Frontal cortex (tissue), 3 donors: ENCODE measurements at regions not wholly inside any gene's neighbourhood (a gene's known extent, or its start where the extent isn't known, plus 50 kb on each side); places are given as distances from the start of the nearest gene placed in this dataset.

Experiments
- DNase-seq, 2 donors: peaks; one replicate each; pipeline ENCODE4 v3.0.0; 2012; ENCODE audit warnings: low spot score in 2 of 2
- FAIRE-seq: peaks from 2 replicates; lab custom pipeline; 2012; peaks lifted over from hg19 to GRCh38; lab: Jason Lieb, UNC
- donor health status: control.
- donor health status: control.
- donor health status: control.

GRCh38 chr1:50358962-50359361 is 64.3 kb downstream of the DMRTA2 start:
- no peak for FAIRE-seq
- no peak for DNase-seq

- FAIRE-seq (no peak), DNase-seq (no peak)
Measured at GRCh38 chr1:50357186-50357585, 66.1 kb downstream of the DMRTA2 start.

GRCh38 chr1:50354813-50355212 is 68.4 kb downstream of the DMRTA2 start:
- DNase-seq (no peak), FAIRE-seq (no peak)

- no peak for FAIRE-seq
- DNase-seq = no peak
Measured at GRCh38 chr1:50352428-50352827, 70.8 kb downstream of the DMRTA2 start.

GRCh38 chr1:50350868-50351267 is 72.4 kb downstream of the DMRTA2 start:
- no peak for FAIRE-seq

GRCh38 chr1:50350421-50350820 is 72.8 kb downstream of the DMRTA2 start:
- no peak for DNase-seq
- FAIRE-seq = no peak

More at GRCh38 chr1:50350868-50351267, 72.4 kb downstream of the DMRTA2 start:
- DNase-seq = no peak

- FAIRE-seq (no peak), DNase-seq (no peak)
Measured at GRCh38 chr1:50349242-50349565, 74.0 kb downstream of the DMRTA2 start.

- DNase-seq (peak in 1 of 2 donors; percentile 68), FAIRE-seq (no peak)
Measured at GRCh38 chr1:50348449-50349241, 74.6 kb downstream of the DMRTA2 start.

GRCh38 chr1:50347933-50348332 is 75.3 kb downstream of the DMRTA2 start:
- no peak for DNase-seq
- no peak for FAIRE-seq

GRCh38 chr1:50346621-50347020 is 76.6 kb downstream of the DMRTA2 start:
- no peak for FAIRE-seq
- DNase-seq = no peak

- DNase-seq (no peak), FAIRE-seq (no peak)
Measured at GRCh38 chr1:50343323-50343722, 79.9 kb downstream of the DMRTA2 start.

GRCh38 chr1:50342525-50342924 is 80.7 kb downstream of the DMRTA2 start:
- DNase-seq = no peak
- no peak for FAIRE-seq

- no peak for DNase-seq
- FAIRE-seq = no peak
Measured at GRCh38 chr1:50335036-50335435, 88.2 kb downstream of the DMRTA2 start.

- no peak for FAIRE-seq
- peak in 1 of 2 donors; percentile 67 for DNase-seq
Measured at GRCh38 chr1:50333595-50333974, 89.7 kb downstream of the DMRTA2 start.

- no peak for FAIRE-seq
Measured at GRCh38 chr1:50332941-50333594, 90.2 kb downstream of the DMRTA2 start.

GRCh38 chr1:50329332-50329932 is 93.8 kb downstream of the DMRTA2 start:
- DNase-seq = no peak
- FAIRE-seq = no peak

More at GRCh38 chr1:50332941-50333594, 90.2 kb downstream of the DMRTA2 start:
- peak; percentile 68 to 79 for DNase-seq

GRCh38 chr1:50328552-50328951 is 94.7 kb downstream of the DMRTA2 start:
- DNase-seq (no peak), FAIRE-seq (no peak)

- DNase-seq = no peak
- FAIRE-seq = no peak
Measured at GRCh38 chr1:50326026-50326425, 97.2 kb downstream of the DMRTA2 start.

GRCh38 chr1:50322579-50322978 is 100.7 kb downstream of the DMRTA2 start:
- no peak for FAIRE-seq
- no peak for DNase-seq

- FAIRE-seq (no peak), DNase-seq (no peak)
Measured at GRCh38 chr1:50318428-50318827, 104.8 kb downstream of the DMRTA2 start.

- FAIRE-seq (no peak), DNase-seq (no peak)
Measured at GRCh38 chr1:50308878-50309277, 114.4 kb downstream of the DMRTA2 start.
